SK-N-SH (cell line): ENCODE measurements at regions not wholly inside any gene's neighbourhood (a gene's known extent, or its start where the extent isn't known, plus 50 kb on each side); places are given as distances from the start of the nearest gene placed in this dataset.

Source experiments
- CTCF ChIP-seq: fragments of 200-600 bp; sonication (generic); IDR thresholded peaks from 2 replicates; pipeline ENCODE4 v1.6.1; 2017; ENCODE audit warnings: antibody characterized with exemption, mild to moderate bottlenecking, moderate library complexity
- EP300 ChIP-seq, 2 experiments: IDR thresholded peaks; 2 replicates each; pipeline versions ENCODE4 v1.4.0 to v1.6.1; 2012; ENCODE audit warnings: borderline replicate concordance in 1 of 2, low read depth in 1 of 2, low read length in 1 of 2
- EZH2phosphoT487 ChIP-seq: fragments of 200-600 bp; sonication (generic); IDR thresholded peaks from 2 replicates; pipeline ENCODE4 v1.6.1; 2017; ENCODE audit warnings: low read depth, mixed run types, mild to moderate bottlenecking, antibody characterized with exemption, moderate library complexity, borderline replicate concordance
- GATA2 ChIP-seq: sonication (generic); formaldehyde crosslinking; IDR thresholded peaks from 2 replicates; pipeline ENCODE4 v1.5.0; 2020; ENCODE audit warnings: mild to moderate bottlenecking, missing genetic modification reagents
- MXI1 ChIP-seq: IDR thresholded peaks from 2 replicates; pipeline ENCODE4 v1.6.1; 2012; ENCODE audit warnings: mild to moderate bottlenecking, low read depth, low read length, improper control_type of control experiment
- POLR2AphosphoS5 ChIP-seq: IDR thresholded peaks from 2 replicates; pipeline ENCODE4 v1.6.1; 2012; ENCODE audit warnings: low read depth, low read length
- RCOR1 ChIP-seq: fragments of 150-350 bp; IDR thresholded peaks from 2 replicates; pipeline ENCODE4 v1.6.1; 2017; ENCODE audit warnings: antibody characterized with exemption, low read length
- SMC3 ChIP-seq: IDR thresholded peaks from 2 replicates; pipeline ENCODE4 v1.6.1; 2012; ENCODE audit warnings: low read depth, low read length, improper control_type of control experiment
- TEAD4 ChIP-seq: IDR thresholded peaks from 2 replicates; pipeline ENCODE4 v1.4.0; 2012; ENCODE audit warnings: mild to moderate bottlenecking, borderline replicate concordance; ENCODE audit not compliant: insufficient read depth

GRCh38 chr9:12516031-12516430 lies 177.2 kb upstream of the TYRP1 start:
- TF ChIP-seq EZH2phosphoT487 (no peak), POLR2AphosphoS5 (no peak), SMC3 (no peak), GATA2 (CRISPR knock-in tag) (no peak), CTCF (no peak), EP300 (IDR thresholded peaks at IDR 0.05; ENCODE audit: borderline replicate concordance in 1 of 2, low read depth in 1 of 2, low read length in 1 of 2) (no peak), TEAD4 (no peak), MXI1 (no peak), RCOR1 (no peak)
